ELR (cell line): ENCODE measurements at regions not wholly inside any gene's neighbourhood (a gene's known extent, or its start where the extent isn't known, plus 50 kb on each side); places are given as distances from the start of the nearest gene placed in this dataset.
"Not testable (repeated sequence)": the region's sequence is repeated elsewhere in the genome, so short reads cannot be mapped to it uniquely, and the experiment has no call there.

ENCODE experiments used
- DNase-seq: peaks from one replicate; pipeline ENCODE4 v3.0.0-alpha.2; 2015; ENCODE audit warnings: low read depth

GRCh38 chr4:188956566-188956965 lies 817.3 kb downstream of the TRIML1 start:
- no peak for DNase-seq

DNA sequence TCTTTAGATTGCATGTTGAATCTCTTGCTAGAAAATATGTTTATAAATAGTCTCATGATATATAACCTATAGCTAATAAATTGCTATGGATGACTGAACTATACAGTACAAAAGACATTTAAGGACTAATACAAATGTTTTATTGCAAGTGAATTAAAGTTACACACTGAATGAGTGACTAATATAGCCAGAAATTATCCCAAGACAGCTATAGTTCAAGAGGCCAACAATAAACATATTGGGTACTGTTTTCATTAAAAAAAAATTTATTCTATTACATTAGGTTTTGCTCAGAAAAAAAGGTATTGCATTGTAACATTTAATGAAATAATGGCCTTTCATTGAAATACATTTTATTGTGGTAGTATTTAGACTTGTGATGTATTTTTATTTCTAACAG lies 819.1 kb downstream of the TRIML1 start:
- DNase-seq, result no peak

GRCh38 chr4:188959424-188959823 lies 820.2 kb downstream of the TRIML1 start:
- DNase-seq, result no peak

DNA sequence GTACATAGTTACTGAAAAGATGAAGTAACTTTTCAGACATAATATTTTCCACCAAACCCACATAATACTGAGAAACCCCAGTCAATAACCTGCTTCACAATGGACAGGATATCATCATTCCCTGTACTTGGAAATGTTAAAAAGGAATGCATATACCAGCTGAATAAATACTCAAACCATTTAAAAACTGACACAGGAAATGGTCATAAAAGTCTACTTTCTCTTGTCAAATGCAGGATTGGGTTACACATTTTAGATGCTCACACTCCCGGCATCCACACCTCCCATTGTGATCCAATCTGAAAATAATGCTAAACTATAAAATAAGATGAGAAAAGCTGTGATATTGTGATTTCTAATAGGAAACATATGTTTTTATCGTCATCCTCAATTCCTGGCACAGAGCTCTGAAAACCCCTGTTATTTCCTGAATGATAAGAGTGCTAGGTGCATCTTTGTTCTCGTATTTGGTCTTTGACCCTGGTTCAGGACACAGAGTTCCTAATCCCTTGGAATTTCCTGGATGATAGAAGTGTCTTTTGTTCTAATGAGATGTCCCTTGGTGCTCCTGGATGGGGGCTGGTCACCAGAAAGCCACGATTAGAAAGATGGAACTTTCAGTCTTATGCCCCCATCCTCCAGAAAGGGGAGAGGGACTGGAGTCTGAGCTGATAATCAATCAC lies 821.3 kb downstream of the TRIML1 start:
- DNase-seq, result no peak

DNA sequence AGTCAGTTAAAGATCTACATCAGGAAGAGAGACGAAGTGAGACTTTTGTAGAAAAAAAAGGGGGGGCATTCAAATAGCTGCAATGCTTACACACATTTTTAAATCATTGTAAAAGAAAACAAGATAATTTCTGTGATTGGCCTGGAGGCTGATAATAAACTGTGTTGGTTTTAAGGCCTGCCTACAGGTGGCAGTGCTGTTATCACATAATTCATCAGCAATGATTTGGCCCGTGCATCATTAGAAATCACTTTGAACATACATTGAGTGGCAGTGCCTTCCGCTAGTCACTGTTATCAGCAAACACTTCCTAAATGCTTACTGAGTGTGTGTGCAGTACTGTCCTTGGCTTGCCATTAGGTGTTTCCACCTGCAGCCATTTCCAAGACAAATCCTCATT lies 831.9 kb downstream of the TRIML1 start:
- peak; percentile 3 for DNase-seq

- no peak for DNase-seq
These were observed 836.0 kb downstream of the TRIML1 start for GRCh38 chr4:188975271-188975670.

- peak; percentile 5 for DNase-seq
These were observed 837.4 kb downstream of the TRIML1 start for GRCh38 chr4:188976644-188977115.

GRCh38 chr4:188977232-188977631 lies 838.0 kb downstream of the TRIML1 start:
- not testable (repeated sequence) for DNase-seq

GRCh38 chr4:188984518-188984917 lies 845.3 kb downstream of the TRIML1 start:
- no peak for DNase-seq

- peak; percentile 55 for DNase-seq
These were observed 847.0 kb downstream of the TRIML1 start for GRCh38 chr4:188986271-188986689.

- no peak for DNase-seq
These were observed 847.8 kb downstream of the TRIML1 start for GRCh38 chr4:188987011-188987410.

DNA sequence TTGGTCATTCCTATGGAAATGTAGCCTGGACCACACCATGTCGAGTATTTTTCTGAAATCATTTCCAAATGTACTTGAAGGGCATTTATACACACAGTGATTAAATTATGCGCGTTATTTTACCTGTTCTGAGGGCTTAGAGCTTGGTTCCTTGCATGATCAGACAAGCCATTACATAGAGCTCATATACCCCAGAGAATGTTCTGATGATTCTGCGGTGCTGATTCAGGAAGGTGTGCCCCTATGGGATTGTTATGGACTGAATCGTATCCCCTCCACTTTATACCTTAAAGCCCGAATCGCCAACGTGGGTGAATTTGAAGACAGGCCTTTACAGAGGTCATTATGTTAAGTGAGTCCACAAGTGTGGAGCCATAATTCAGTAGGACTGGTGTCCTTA lies 848.9 kb downstream of the TRIML1 start:
- no peak for DNase-seq

- no peak for DNase-seq
These were observed 850.1 kb downstream of the TRIML1 start for GRCh38 chr4:188989371-188989770.

- DNase-seq, result no peak
These were observed 853.5 kb downstream of the TRIML1 start for GRCh38 chr4:188992706-188993105.

GRCh38 chr4:188993871-188994270 lies 854.6 kb downstream of the TRIML1 start:
- DNase-seq, result no peak

DNA sequence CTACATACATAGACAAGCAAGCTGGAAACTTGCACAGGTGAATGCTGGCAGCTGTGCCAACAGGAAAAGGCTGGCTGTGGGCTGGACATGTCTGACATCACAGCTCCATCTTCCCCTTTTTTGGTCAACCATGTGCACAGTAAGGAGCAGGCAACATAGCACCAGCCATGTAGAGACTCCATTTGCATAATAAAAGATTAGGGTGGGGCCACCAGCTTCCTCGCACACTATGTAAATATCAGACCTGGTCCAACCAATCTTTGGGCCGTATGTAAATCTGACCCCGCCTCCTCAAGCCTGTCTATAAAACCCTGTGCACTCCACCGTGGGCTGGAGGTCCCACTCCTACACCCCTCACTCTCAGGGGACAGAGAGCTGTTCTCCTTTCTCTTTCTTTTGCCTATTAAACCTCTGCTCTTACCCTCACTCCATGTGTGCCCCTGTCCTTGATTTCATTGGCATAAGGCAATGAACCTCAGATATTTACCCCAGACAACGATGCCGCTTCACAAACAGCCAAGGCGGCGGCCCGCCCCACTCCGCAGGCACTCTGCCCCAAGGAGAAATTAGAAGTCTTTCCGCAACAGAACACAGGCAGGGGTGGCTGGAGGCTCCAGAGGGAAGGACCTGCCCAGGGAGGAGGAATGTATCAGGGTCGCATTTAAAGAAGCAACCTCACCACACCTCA lies 862.2 kb downstream of the TRIML1 start:
- DNase-seq, result no peak

- no peak for DNase-seq
These were observed 862.8 kb downstream of the TRIML1 start for GRCh38 chr4:189001971-189002450.

GRCh38 chr4:189002475-189002874 lies 863.2 kb downstream of the TRIML1 start:
- DNase-seq, result no peak

GRCh38 chr4:189010452-189011217 lies 871.4 kb downstream of the TRIML1 start:
- not testable (repeated sequence) for DNase-seq

DNA sequence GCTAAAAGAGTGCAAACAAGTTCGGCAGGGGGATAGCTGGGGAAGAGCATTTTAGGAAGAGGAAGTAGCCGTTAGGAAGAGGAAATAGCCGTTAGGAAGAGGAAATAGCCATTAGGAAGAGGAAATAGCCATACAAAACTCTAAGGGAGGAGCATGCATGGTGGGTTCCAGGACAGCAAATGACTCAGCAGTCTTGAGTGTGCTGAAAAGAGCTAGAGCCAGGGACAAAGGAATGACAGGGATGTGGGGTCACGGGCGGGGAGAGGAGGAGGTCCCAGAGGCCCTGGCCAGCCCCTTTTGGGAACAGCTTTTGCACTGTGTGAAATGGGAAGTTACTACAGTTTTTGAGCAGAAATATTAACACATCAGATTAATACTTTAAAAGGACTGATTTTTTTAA lies 882.6 kb downstream of the TRIML1 start:
- DNase-seq, result peak; percentile 9

DNA sequence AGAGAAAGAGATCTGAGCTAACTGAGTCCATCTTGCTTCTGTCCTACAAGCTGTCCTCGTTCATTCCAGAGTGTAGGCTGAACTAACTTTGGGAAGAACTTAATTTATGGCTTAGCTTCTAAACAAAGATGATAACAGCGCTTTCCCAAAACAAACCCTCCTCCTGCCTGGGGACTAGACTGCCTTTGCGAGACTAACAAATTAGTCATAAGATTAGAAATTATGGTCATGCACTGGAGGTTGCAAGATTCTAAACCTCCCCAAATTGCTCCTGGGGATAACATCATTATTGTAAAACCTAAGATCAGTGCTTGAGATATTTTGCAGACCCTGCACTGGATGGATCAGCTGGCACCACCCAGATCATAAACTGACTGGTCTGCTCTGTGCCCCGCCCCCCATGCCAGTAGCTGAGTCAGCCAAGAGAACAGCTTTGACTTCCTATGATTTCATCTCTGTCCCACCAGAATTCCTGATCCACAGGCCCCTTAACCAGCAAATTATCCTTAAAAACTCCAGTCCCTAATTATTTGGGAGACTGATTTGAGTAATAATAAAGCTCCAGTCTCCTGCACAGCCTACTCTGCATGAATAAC lies 883.3 kb downstream of the TRIML1 start:
- DNase-seq, result peak; percentile 34

GRCh38 chr4:189029976-189030504 lies 890.8 kb downstream of the TRIML1 start:
- no peak for DNase-seq
